KMS-11 (cell line): ENCODE measurements at regions not wholly inside any gene's neighbourhood (a gene's known extent, or its start where the extent isn't known, plus 50 kb on each side); places are given as distances from the start of the nearest gene placed in this dataset.

Experiments used
- H2AFZ ChIP-seq: fragments of 200-600 bp; sonication (generic); 2 replicates; pipeline ENCODE4 v1.6.1; 2016; ENCODE audit warnings: antibody characterized with exemption, mixed run types, low read depth
- H3K27ac ChIP-seq: fragments of 200-600 bp; sonication (generic); 2 replicates; pipeline ENCODE4 v1.6.1; 2016; ENCODE audit warnings: mild to moderate bottlenecking, mixed run types
- H3K27me3 ChIP-seq: fragments of 200-600 bp; sonication (generic); 2 replicates; pipeline ENCODE4 v1.6.1; 2017; ENCODE audit warnings: mild to moderate bottlenecking, low read depth, mixed run types, moderate library complexity; ENCODE audit not compliant: insufficient read depth
- H3K36me3 ChIP-seq: fragments of 200-600 bp; sonication (generic); 2 replicates; pipeline ENCODE4 v1.6.1; 2017; ENCODE audit warnings: mild to moderate bottlenecking, mixed run types; ENCODE audit not compliant: insufficient read depth
- H3K4me1 ChIP-seq: fragments of 200-600 bp; sonication (generic); 2 replicates; pipeline ENCODE4 v1.6.1; 2016; ENCODE audit warnings: mild to moderate bottlenecking, low read depth, mixed run types; ENCODE audit not compliant: poor library complexity, severe bottlenecking
- H3K4me2 ChIP-seq: fragments of 200-600 bp; sonication (generic); 2 replicates; pipeline ENCODE4 v1.7.0; 2016; ENCODE audit warnings: mild to moderate bottlenecking, mixed run types
- H3K4me3 ChIP-seq: fragments of 200-600 bp; sonication (generic); IDR thresholded peaks from 2 replicates; pipeline ENCODE4 v1.6.1; 2017; ENCODE audit warnings: low read depth, low read length, mixed read lengths; ENCODE audit not compliant: insufficient read depth
- H3K79me2 ChIP-seq: fragments of 200-600 bp; sonication (generic); 2 replicates; pipeline ENCODE4 v1.6.1; 2016; ENCODE audit warnings: low read depth, mixed run types; ENCODE audit not compliant: insufficient read depth
- H3K9ac ChIP-seq: fragments of 200-600 bp; sonication (generic); 2 replicates; pipeline ENCODE4 v1.6.1; 2016; ENCODE audit warnings: mild to moderate bottlenecking, mixed run types
- H4K20me1 ChIP-seq: fragments of 200-600 bp; sonication (generic); 2 replicates; pipeline ENCODE4 v1.6.1; 2016; ENCODE audit warnings: mild to moderate bottlenecking, mixed run types; ENCODE audit not compliant: insufficient read depth
- TF ChIP-seq, protein P1 (sequence below): fragments of 200-600 bp; sonication (generic); conservative IDR thresholded peaks from 2 replicates; pipeline ENCODE4 v1.6.1; 2017; ENCODE audit warnings: low read depth, mild to moderate bottlenecking, antibody characterized with exemption, low read length, moderate library complexity, mixed read lengths

DNA sequence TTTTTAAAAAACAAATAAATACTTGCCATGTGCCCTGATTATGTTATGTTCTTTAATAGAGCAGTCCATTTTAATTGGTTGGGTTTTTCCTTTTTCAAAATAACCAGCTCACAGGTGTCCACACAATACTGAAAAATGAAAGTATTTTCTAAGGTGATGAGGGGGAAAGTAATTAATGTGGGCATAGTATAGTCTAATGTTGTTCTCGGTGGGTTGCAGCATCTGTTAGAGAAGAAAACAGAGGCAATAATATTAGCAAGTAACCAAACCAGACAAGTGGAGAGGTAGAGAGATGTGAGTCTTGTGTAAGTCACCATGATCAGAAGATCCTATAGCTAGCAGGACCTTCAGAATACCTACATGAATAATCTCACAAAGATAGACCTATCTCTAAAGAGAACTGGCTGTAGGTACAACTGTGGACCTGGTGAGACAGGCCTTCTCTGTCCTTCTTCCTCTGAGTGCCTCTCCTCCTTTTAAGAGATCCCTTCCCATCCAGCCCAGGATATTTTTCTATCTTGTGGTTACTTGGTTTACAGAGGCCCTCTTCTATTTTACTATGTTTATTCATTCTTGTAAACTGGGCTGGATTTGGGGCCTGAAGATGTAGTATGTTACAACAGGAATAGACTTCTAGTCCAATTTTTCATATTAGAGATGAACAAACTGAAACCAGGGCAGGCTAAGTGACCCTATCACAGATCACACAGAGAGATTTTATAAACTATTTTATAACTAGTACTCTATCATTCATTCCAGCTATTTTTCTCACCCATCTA is 67.1 kb upstream of the MSTN start:
- TF ChIP-seq, protein P1, sequence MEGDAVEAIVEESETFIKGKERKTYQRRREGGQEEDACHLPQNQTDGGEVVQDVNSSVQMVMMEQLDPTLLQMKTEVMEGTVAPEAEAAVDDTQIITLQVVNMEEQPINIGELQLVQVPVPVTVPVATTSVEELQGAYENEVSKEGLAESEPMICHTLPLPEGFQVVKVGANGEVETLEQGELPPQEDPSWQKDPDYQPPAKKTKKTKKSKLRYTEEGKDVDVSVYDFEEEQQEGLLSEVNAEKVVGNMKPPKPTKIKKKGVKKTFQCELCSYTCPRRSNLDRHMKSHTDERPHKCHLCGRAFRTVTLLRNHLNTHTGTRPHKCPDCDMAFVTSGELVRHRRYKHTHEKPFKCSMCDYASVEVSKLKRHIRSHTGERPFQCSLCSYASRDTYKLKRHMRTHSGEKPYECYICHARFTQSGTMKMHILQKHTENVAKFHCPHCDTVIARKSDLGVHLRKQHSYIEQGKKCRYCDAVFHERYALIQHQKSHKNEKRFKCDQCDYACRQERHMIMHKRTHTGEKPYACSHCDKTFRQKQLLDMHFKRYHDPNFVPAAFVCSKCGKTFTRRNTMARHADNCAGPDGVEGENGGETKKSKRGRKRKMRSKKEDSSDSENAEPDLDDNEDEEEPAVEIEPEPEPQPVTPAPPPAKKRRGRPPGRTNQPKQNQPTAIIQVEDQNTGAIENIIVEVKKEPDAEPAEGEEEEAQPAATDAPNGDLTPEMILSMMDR = no peak
- H2AFZ ChIP-seq = no peak overlapping the region
- H3K4me1 ChIP-seq = peaks cover 5% of the 10 kb centered on the region
- H3K36me3 ChIP-seq = no peaks in the 10 kb centered on the region
- H3K4me2 ChIP-seq = no peak overlapping the region
- H3K27me3 ChIP-seq = no peaks in the 10 kb centered on the region
- no peak overlapping the region for H3K4me3 ChIP-seq
- no peak overlapping the region for H3K27ac ChIP-seq
- no peak overlapping the region for H3K9ac ChIP-seq
- no peaks in the 10 kb centered on the region for H4K20me1 ChIP-seq
- no peaks in the 10 kb centered on the region for H3K79me2 ChIP-seq

DNA sequence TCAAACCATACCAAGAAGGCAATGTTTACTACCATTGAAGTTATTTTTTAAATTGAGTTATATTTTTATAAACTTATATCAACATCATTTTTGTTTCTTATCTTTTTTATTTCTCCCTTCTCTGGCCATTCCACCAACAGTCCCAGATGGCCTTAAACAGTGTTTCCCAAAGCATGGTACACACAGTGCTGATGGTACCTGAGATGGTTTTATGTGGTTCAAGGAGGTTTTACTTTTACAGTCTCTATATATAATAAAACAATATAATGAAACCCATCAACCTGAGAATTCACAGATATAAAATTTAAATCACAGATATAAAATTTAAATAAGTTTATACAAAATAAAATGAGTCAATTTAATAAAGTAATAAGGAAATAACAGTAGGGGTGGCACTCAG is 65.1 kb upstream of the MSTN start:
- no peaks in the 10 kb centered on the region for H4K20me1 ChIP-seq
- TF ChIP-seq, protein P1 = no peak
- H3K36me3 ChIP-seq = no peaks in the 10 kb centered on the region
- H3K4me1 ChIP-seq = peaks cover 5% of the 10 kb centered on the region
- H3K27ac ChIP-seq = no peak overlapping the region
- H3K4me3 ChIP-seq = no peak overlapping the region
- H2AFZ ChIP-seq = no peak overlapping the region
- no peak overlapping the region for H3K4me2 ChIP-seq
- no peaks in the 10 kb centered on the region for H3K27me3 ChIP-seq
- no peak overlapping the region for H3K9ac ChIP-seq
- no peaks in the 10 kb centered on the region for H3K79me2 ChIP-seq

DNA sequence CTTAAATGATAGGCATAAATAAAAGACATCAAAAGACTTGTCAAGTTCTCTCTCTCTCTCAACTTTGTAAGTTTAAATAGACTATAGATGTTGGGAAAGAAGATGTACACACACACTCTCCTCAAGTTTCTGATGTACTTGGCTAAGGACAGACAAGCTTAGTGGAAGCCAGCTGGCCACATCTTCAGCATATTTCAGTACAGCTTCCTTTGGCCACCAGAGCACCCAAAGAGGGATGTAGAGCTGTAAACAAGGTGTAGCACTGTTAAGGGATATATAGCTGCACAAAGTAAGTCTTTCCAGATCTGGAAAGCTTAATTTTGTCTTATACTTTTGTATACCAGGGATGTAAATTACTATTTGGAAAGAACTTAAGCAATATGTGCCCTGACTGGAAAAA is 64.3 kb upstream of the MSTN start:
- TF ChIP-seq, protein P1 = no peak
- Histone ChIP-seq H4K20me1 (no peaks in the 10 kb centered on the region), H3K4me3 (no peak overlapping the region), H2AFZ (no peak overlapping the region), H3K27ac (no peak overlapping the region), H3K27me3 (no peaks in the 10 kb centered on the region), H3K4me1 (peaks cover 5% of the 10 kb centered on the region), H3K36me3 (no peaks in the 10 kb centered on the region), H3K4me2 (no peak overlapping the region), H3K79me2 (no peaks in the 10 kb centered on the region), H3K9ac (no peak overlapping the region)

DNA sequence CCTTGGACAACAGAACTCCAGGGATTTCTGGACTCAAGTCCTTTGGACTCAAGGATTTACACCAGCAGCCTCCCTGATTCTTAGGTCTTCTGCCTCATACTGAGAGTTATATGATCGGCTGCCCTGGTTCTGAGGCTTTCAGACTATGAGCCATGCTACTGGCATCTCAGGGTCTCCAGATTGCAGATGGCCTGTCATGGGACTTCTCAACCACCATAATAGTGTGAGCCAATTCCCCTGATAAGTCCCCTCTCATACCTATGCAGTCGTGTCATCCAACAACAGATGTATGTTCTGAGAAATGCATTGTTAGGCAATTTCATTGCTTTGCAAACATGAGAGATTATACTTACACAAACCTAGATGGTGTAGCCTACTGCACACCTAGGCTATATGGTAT is 61.4 kb upstream of the MSTN start:
- TF ChIP-seq, protein P1 = no peak
- Histone ChIP-seq H4K20me1 (no peaks in the 10 kb centered on the region), H3K27me3 (no peaks in the 10 kb centered on the region), H3K79me2 (no peaks in the 10 kb centered on the region), H3K27ac (no peak overlapping the region), H3K9ac (no peak overlapping the region), H3K4me2 (no peak overlapping the region), H3K36me3 (no peaks in the 10 kb centered on the region), H3K4me3 (no peak overlapping the region), H2AFZ (no peak overlapping the region), H3K4me1 (peaks cover 1% of the 10 kb centered on the region)
